DND-41 (cell line): ENCODE measurements at regions not wholly inside any gene's neighbourhood (a gene's known extent, or its start where the extent isn't known, plus 50 kb on each side); places are given as distances from the start of the nearest gene placed in this dataset.
"Not testable (repeated sequence)": the region's sequence is repeated elsewhere in the genome, so short reads cannot be mapped to it uniquely, and the experiment has no call there.

Experiments
- ATAC-seq: fragments of 200-7000 bp; cut with Tn5 transposase; 3 replicates; pipeline ENCODE4 v1.9.1; 2021; ENCODE audit warnings: low read depth; ENCODE audit not compliant: insufficient read depth
- DNase-seq: peaks from one replicate; pipeline ENCODE4 v3.0.0-alpha.2; 2020
- H2AFZ ChIP-seq: 2 replicates; pipeline ENCODE4 v1.6.0; 2012; ENCODE audit warnings: low read depth, low read length
- H3K27ac ChIP-seq: 2 replicates; pipeline ENCODE4 v1.5.1; 2012; ENCODE audit warnings: low read length, inconsistent platforms
- H3K27me3 ChIP-seq: fragments of 200-600 bp; sonication (generic); 2 replicates; pipeline ENCODE4 v1.6.0; 2012; ENCODE audit warnings: low read length, mild to moderate bottlenecking, inconsistent platforms; ENCODE audit not compliant: insufficient read depth, poor library complexity
- H3K36me3 ChIP-seq: 2 replicates; pipeline ENCODE4 v1.5.1; 2012; ENCODE audit warnings: low read length, inconsistent platforms; ENCODE audit not compliant: insufficient read depth
- H3K4me1 ChIP-seq: 2 replicates; pipeline ENCODE4 v1.5.1; 2012; ENCODE audit warnings: mild to moderate bottlenecking, low read length; ENCODE audit not compliant: insufficient read depth
- H3K4me2 ChIP-seq: 2 replicates; pipeline ENCODE4 v1.6.0; 2012; ENCODE audit warnings: mild to moderate bottlenecking, moderate library complexity, low read length, inconsistent platforms; ENCODE audit not compliant: insufficient read depth
- H3K4me3 ChIP-seq, 2 experiments: fragments of 200-600 bp in 1 of 2; shearing (Covaris generic) in 1 of 2; 2 replicates each; pipeline ENCODE4 v1.5.1; 2012 to 2016; ENCODE audit warnings: inconsistent platforms in 2 of 2, low read length in 2 of 2, mild to moderate bottlenecking in 2 of 2, low read depth in 1 of 2, moderate library complexity in 1 of 2
- H3K79me2 ChIP-seq: 2 replicates; pipeline ENCODE4 v1.6.0; 2012; ENCODE audit warnings: low read length, inconsistent platforms; ENCODE audit not compliant: insufficient read depth
- H3K9ac ChIP-seq: 2 replicates; pipeline ENCODE4 v1.6.0; 2012; ENCODE audit warnings: low read depth, mild to moderate bottlenecking, inconsistent platforms, low read length, moderate library complexity
- H3K9me3 ChIP-seq: 2 replicates; pipeline ENCODE4 v1.5.1; 2012; ENCODE audit warnings: low read length, moderate library complexity, mild to moderate bottlenecking, inconsistent platforms; ENCODE audit not compliant: insufficient read depth, severe bottlenecking
- H4K20me1 ChIP-seq: 2 replicates; pipeline ENCODE4 v1.6.0; 2012; ENCODE audit warnings: low read length; ENCODE audit not compliant: insufficient read depth
- EZH2 ChIP-seq: IDR thresholded peaks from 3 replicates; pipeline ENCODE4 v1.6.1; 2012; ENCODE audit warnings: borderline replicate concordance, low read depth, mild to moderate bottlenecking, moderate library complexity, low read length, inconsistent platforms; ENCODE audit not compliant: severe bottlenecking
- TF ChIP-seq, protein P1 (sequence below): IDR thresholded peaks from 2 replicates; pipeline ENCODE4 v1.5.1; 2012; ENCODE audit warnings: borderline replicate concordance, low read length, moderate library complexity, mild to moderate bottlenecking; ENCODE audit not compliant: poor library complexity, severe bottlenecking; ENCODE audit errors: extremely low read depth

DNA sequence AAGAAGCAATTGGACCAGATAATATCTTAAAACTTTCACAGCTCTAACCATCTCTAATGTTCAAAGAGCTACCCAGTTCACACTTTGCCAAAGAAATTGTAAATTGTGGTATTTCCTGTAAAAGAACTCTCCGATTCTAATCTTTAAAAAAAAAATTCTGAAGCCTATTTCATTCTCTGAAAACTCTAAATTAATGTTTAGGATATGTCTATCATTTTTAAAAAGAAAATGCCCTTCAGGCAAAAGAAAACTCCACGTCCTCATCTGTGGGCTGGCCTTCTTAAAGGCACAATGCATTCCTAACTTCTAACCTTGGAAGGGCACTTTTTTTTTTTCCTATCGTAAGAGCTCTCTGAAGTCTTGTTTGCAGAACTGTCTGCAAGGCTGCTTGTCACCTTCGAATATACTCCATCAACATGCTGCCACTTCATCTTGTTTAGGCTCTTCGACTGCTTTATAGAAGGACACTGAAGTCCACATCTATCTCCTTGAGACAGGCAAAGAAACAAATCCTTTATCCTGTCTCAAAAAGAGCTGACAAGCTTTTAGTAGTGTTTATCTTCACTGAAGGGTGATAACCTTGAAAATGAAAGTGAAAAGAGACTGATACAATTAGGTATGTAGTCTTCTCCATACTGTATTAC is 124.3 kb upstream of the SLC39A10 start:
- no peaks in the 10 kb centered on the region for H3K27me3 ChIP-seq
- no peak overlapping the region for H2AFZ ChIP-seq
- ATAC-seq (peak; percentile 50), DNase-seq (peak; percentile 69)
- H4K20me1 ChIP-seq: no peaks in the 10 kb centered on the region
- H3K27ac ChIP-seq: peak overlapping the region; percentile 97
- TF ChIP-seq, protein P1, sequence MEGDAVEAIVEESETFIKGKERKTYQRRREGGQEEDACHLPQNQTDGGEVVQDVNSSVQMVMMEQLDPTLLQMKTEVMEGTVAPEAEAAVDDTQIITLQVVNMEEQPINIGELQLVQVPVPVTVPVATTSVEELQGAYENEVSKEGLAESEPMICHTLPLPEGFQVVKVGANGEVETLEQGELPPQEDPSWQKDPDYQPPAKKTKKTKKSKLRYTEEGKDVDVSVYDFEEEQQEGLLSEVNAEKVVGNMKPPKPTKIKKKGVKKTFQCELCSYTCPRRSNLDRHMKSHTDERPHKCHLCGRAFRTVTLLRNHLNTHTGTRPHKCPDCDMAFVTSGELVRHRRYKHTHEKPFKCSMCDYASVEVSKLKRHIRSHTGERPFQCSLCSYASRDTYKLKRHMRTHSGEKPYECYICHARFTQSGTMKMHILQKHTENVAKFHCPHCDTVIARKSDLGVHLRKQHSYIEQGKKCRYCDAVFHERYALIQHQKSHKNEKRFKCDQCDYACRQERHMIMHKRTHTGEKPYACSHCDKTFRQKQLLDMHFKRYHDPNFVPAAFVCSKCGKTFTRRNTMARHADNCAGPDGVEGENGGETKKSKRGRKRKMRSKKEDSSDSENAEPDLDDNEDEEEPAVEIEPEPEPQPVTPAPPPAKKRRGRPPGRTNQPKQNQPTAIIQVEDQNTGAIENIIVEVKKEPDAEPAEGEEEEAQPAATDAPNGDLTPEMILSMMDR: no peak
- no peak for TF ChIP-seq EZH2
- H3K36me3 ChIP-seq: no peaks in the 10 kb centered on the region
- no peaks in the 10 kb centered on the region for H3K9me3 ChIP-seq
- peak overlapping the region; percentile 64 for H3K4me2 ChIP-seq
- peaks cover 44% of the 10 kb centered on the region for H3K79me2 ChIP-seq
- H3K9ac ChIP-seq: peak overlapping the region; percentile 65
- H3K4me1 ChIP-seq: peaks cover 66% of the 10 kb centered on the region
- H3K4me3 ChIP-seq: peak overlapping the region; percentile 36 to 57

DNA sequence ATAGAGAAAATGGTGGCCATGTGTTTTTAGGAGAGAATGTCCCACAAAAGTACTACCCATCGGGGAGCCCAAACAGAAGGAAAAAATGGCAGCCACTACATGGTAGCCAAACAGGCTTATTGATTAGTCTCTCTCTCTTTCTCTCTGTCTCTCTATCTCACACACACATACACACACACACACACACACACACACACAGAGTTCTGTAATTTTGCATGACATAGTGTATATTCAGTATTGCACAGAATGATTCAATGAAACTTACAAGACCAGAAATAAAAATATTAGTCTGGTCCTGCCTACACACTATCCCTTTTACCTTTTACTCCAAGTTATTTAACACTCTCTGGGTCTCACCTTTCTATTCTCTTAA is 124.8 kb upstream of the SLC39A10 start:
- H3K9me3 ChIP-seq: no peaks in the 10 kb centered on the region
- H3K79me2 ChIP-seq: peaks cover 41% of the 10 kb centered on the region
- H3K4me3 ChIP-seq: peak overlapping the region; percentile 36 to 57; a peak in 3 of 4 replicates
- peak overlapping the region; percentile 97 for H3K27ac ChIP-seq
- no peak for ATAC-seq
- no peaks in the 10 kb centered on the region for H4K20me1 ChIP-seq
- H3K4me2 ChIP-seq: peak overlapping the region; percentile 64
- H3K9ac ChIP-seq: peak overlapping the region; percentile 65
- H3K27me3 ChIP-seq: no peaks in the 10 kb centered on the region
- H3K36me3 ChIP-seq: no peaks in the 10 kb centered on the region
- H2AFZ ChIP-seq: no peak overlapping the region
- DNase-seq: no peak
- TF ChIP-seq, protein P1: no peak
- no peak for TF ChIP-seq EZH2
- H3K4me1 ChIP-seq: peaks cover 61% of the 10 kb centered on the region

DNA sequence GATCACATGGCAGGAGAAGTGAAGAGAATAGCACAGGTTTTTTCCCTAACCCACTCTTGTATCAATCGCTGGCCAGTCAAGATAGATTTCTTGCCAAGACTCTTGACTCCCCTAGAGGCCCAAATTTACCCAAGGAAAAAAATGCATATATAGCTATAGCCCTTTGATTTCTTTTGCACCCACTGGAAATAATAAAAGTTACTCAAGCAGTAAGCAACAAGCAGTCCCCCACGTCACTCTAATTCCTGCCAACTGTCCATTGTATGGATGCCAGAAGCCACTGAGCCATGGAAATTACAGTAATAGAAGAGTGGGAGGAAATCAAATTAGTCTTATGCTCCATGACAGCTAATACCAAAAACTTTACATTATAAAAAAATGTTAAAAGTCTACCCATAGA is 125.3 kb upstream of the SLC39A10 start:
- ATAC-seq: no peak
- TF ChIP-seq, protein P1: no peak
- no peak for TF ChIP-seq EZH2
- no peaks in the 10 kb centered on the region for H3K36me3 ChIP-seq
- peaks cover 56% of the 10 kb centered on the region for H3K4me1 ChIP-seq
- no peak overlapping the region; the same call in 1 of the 2 replicates for H2AFZ ChIP-seq
- no peaks in the 10 kb centered on the region for H3K9me3 ChIP-seq
- H3K9ac ChIP-seq: peak overlapping the region; percentile 65
- H3K27me3 ChIP-seq: no peaks in the 10 kb centered on the region
- no peak for DNase-seq
- no peaks in the 10 kb centered on the region for H4K20me1 ChIP-seq
- peak overlapping the region; percentile 97 for H3K27ac ChIP-seq
- peak overlapping the region in 1 of 2 experiments; percentile 57; a peak in 2 of 4 replicates for H3K4me3 ChIP-seq
- peak overlapping the region; percentile 64 for H3K4me2 ChIP-seq
- H3K79me2 ChIP-seq: peaks cover 38% of the 10 kb centered on the region

DNA sequence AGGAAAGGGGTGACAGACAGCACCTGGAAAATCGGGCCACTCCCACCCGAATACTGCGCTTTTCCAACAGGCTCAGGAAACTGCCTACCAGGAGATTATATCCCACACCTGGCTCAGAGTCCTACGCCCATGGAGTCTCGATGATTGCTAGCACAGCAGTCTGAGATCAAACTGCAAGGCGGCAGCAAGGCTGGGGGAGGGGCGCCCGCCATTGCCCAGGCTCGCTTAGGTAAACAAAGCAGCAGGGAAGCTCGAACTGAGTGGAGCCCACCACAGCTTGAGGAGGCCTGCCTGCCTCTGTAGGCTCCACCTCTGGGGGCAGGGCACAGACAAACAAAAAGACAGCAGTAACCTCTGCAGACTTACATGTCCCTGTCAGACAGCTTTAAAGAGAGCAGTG is 133.8 kb upstream of the SLC39A10 start:
- H3K27me3 ChIP-seq, H3K9me3 ChIP-seq, H3K4me3 ChIP-seq, H3K79me2 ChIP-seq, H3K4me2 ChIP-seq, H2AFZ ChIP-seq, H4K20me1 ChIP-seq, H3K9ac ChIP-seq, ATAC-seq, H3K36me3 ChIP-seq: not testable (repeated sequence)
- H3K27ac ChIP-seq: peak overlapping the region; percentile 21; the same call in 1 of the 2 replicates
- peak; percentile 67 for DNase-seq
- H3K4me1 ChIP-seq: peaks cover 30% of the 10 kb centered on the region
